ENCODE measurements at regions not wholly inside any gene's neighbourhood (a gene's known extent, or its start where the extent isn't known, plus 50 kb on each side); places are given as distances from the start of the nearest gene placed in this dataset.

GRCh38 chr6:139768196-139768595 is 393.7 kb upstream of the CITED2 start:
- H3K4ac ChIP-seq (ENCODE audit: low read depth in 1 of 2, low read length in 2 of 2) = no peak overlapping the region
- no peak overlapping the region for H2BK15ac ChIP-seq (ENCODE audit: low read depth, poor library complexity, severe bottlenecking)
- no peak for DNase-seq

GRCh38 chr6:139766796-139767195 is 392.3 kb upstream of the CITED2 start:
- H3K4ac ChIP-seq (ENCODE audit: low read depth in 1 of 2, low read length in 2 of 2) = peak overlapping the region in 1 of 2 experiments; percentile 28
- H3K9ac ChIP-seq (ENCODE audit: low read length) = no peak overlapping the region
- no peak overlapping the region for H3K23ac ChIP-seq (ENCODE audit: low read length in 2 of 2)
- H3K79me1 ChIP-seq (replicated peaks; ENCODE audit: low read length, poor library complexity, severe bottlenecking) = no peaks in the 10 kb centered on the region
- H3K4me2 ChIP-seq (ENCODE audit: low read length, poor library complexity, severe bottlenecking) = no peak overlapping the region
- no peak overlapping the region for H2BK5ac ChIP-seq (ENCODE audit: low read depth, low read length, poor library complexity, severe bottlenecking)
- H3K4me3 ChIP-seq (ENCODE audit: insufficient read depth in 1 of 2, low read depth in 1 of 2, low read length in 2 of 2) = no peak overlapping the region
- H2BK15ac ChIP-seq (ENCODE audit: low read depth, poor library complexity, severe bottlenecking) = no peak overlapping the region
- no peak overlapping the region for H2AFZ ChIP-seq (ENCODE audit: low read depth, low read length)
- no peaks in the 10 kb centered on the region for H3K27me3 ChIP-seq (ENCODE audit: control insufficient read depth in 1 of 2, insufficient read depth in 1 of 2, low read length in 2 of 2)
- H3K9me3 ChIP-seq (ENCODE audit: control insufficient read depth, low read length) = no peaks in the 10 kb centered on the region
- no peaks in the 10 kb centered on the region for H3K4me1 ChIP-seq (ENCODE audit: control insufficient read depth, insufficient read depth, low read depth, low read length)
- no peak overlapping the region for H3K27ac ChIP-seq (ENCODE audit: low read length, poor library complexity, severe bottlenecking)
- H2BK12ac ChIP-seq (ENCODE audit: low read length in 2 of 2) = no peak overlapping the region
- no peak overlapping the region for H2BK120ac ChIP-seq (ENCODE audit: low read depth, low read length)
- H3K18ac ChIP-seq (ENCODE audit: low read depth in 1 of 2, low read length in 2 of 2) = peak overlapping the region in 1 of 2 experiments; percentile 24
- H4K8ac ChIP-seq (ENCODE audit: low read length) = no peak overlapping the region
- no peak for DNase-seq
- WGBS = 82% methylated on average over 1 of the region's 2 CpGs
- H3K36me3 ChIP-seq (ENCODE audit: control insufficient read depth in 1 of 2, insufficient read depth in 2 of 2, low read depth in 1 of 2, low read length in 2 of 2) = no peaks in the 10 kb centered on the region
- H3K14ac ChIP-seq (ENCODE audit: low read length in 2 of 2) = no peak overlapping the region
- no peak overlapping the region for H4K91ac ChIP-seq (ENCODE audit: low read length)
- no peak overlapping the region for H2AK5ac ChIP-seq (ENCODE audit: low read length, severe bottlenecking)

More at GRCh38 chr6:139768196-139768595, 393.7 kb upstream of the CITED2 start:
- Histone ChIP-seq H2BK12ac (ENCODE audit: low read length in 2 of 2) (peak overlapping the region in 1 of 2 experiments; percentile 59), H4K91ac (ENCODE audit: low read length) (no peak overlapping the region), H2AFZ (ENCODE audit: low read depth, low read length) (no peak overlapping the region), H3K9ac (ENCODE audit: low read length) (no peak overlapping the region), H3K9me3 (ENCODE audit: control insufficient read depth, low read length) (no peaks in the 10 kb centered on the region), H2BK120ac (ENCODE audit: low read depth, low read length) (no peak overlapping the region), H4K8ac (ENCODE audit: low read length) (no peak overlapping the region), H3K14ac (ENCODE audit: low read length in 2 of 2) (no peak overlapping the region), H3K4me1 (ENCODE audit: control insufficient read depth, insufficient read depth, low read depth, low read length) (no peaks in the 10 kb centered on the region), H3K4me3 (ENCODE audit: insufficient read depth in 1 of 2, low read depth in 1 of 2, low read length in 2 of 2) (no peak overlapping the region), H3K36me3 (ENCODE audit: control insufficient read depth in 1 of 2, insufficient read depth in 2 of 2, low read depth in 1 of 2, low read length in 2 of 2) (no peaks in the 10 kb centered on the region), H3K27ac (ENCODE audit: low read length, poor library complexity, severe bottlenecking) (no peak overlapping the region), H3K79me1 (replicated peaks; ENCODE audit: low read length, poor library complexity, severe bottlenecking) (no peaks in the 10 kb centered on the region), H2BK5ac (ENCODE audit: low read depth, low read length, poor library complexity, severe bottlenecking) (no peak overlapping the region), H3K27me3 (ENCODE audit: control insufficient read depth in 1 of 2, insufficient read depth in 1 of 2, low read length in 2 of 2) (no peaks in the 10 kb centered on the region), H3K4me2 (ENCODE audit: low read length, poor library complexity, severe bottlenecking) (no peak overlapping the region), H3K23ac (ENCODE audit: low read length in 2 of 2) (no peak overlapping the region), H3K18ac (ENCODE audit: low read depth in 1 of 2, low read length in 2 of 2) (peak overlapping the region in 1 of 2 experiments; percentile 37), H2AK5ac (ENCODE audit: low read length, severe bottlenecking) (no peak overlapping the region)

- WGBS = no CpG with 5 or more reads among the region's 2 CpGs
- H3K4me1 ChIP-seq (ENCODE audit: control insufficient read depth, insufficient read depth, low read depth, low read length) = no peaks in the 10 kb centered on the region
Measured at GRCh38 chr6:139765825-139766285, 391.4 kb upstream of the CITED2 start.

GRCh38 chr6:139764498-139764986 is 390.1 kb upstream of the CITED2 start:
- Histone ChIP-seq H2AFZ (ENCODE audit: low read depth, low read length) (no peak overlapping the region), H3K4ac (ENCODE audit: low read depth in 1 of 2, low read length in 2 of 2) (no peak overlapping the region), H3K14ac (ENCODE audit: low read length in 2 of 2) (no peak overlapping the region), H3K4me2 (ENCODE audit: low read length, poor library complexity, severe bottlenecking) (no peak overlapping the region), H2BK5ac (ENCODE audit: low read depth, low read length, poor library complexity, severe bottlenecking) (no peak overlapping the region), H3K4me1 (ENCODE audit: control insufficient read depth, insufficient read depth, low read depth, low read length) (no peaks in the 10 kb centered on the region), H3K4me3 (ENCODE audit: insufficient read depth in 1 of 2, low read depth in 1 of 2, low read length in 2 of 2) (no peak overlapping the region), H3K23ac (ENCODE audit: low read length in 2 of 2) (no peak overlapping the region), H3K79me1 (replicated peaks; ENCODE audit: low read length, poor library complexity, severe bottlenecking) (no peaks in the 10 kb centered on the region), H2BK15ac (ENCODE audit: low read depth, poor library complexity, severe bottlenecking) (no peak overlapping the region), H4K8ac (ENCODE audit: low read length) (no peak overlapping the region), H2BK12ac (ENCODE audit: low read length in 2 of 2) (no peak overlapping the region), H3K9me3 (ENCODE audit: control insufficient read depth, low read length) (no peaks in the 10 kb centered on the region), H2AK5ac (ENCODE audit: low read length, severe bottlenecking) (no peak overlapping the region), H4K91ac (ENCODE audit: low read length) (no peak overlapping the region), H3K36me3 (ENCODE audit: control insufficient read depth in 1 of 2, insufficient read depth in 2 of 2, low read depth in 1 of 2, low read length in 2 of 2) (no peaks in the 10 kb centered on the region), H3K9ac (ENCODE audit: low read length) (peak overlapping the region; percentile 80), H2BK120ac (ENCODE audit: low read depth, low read length) (peak overlapping the region; percentile 19), H3K27ac (ENCODE audit: low read length, poor library complexity, severe bottlenecking) (peak overlapping the region; percentile 96), H3K27me3 (ENCODE audit: control insufficient read depth in 1 of 2, insufficient read depth in 1 of 2, low read length in 2 of 2) (no peaks in the 10 kb centered on the region), H3K18ac (ENCODE audit: low read depth in 1 of 2, low read length in 2 of 2) (peak overlapping the region in 1 of 2 experiments; percentile 64)
- DNase-seq = peak; percentile 94
- WGBS = 0% methylated on average over 2 of the region's 2 CpGs

More at GRCh38 chr6:139765825-139766285, 391.4 kb upstream of the CITED2 start:
- Histone ChIP-seq H3K4me3 (ENCODE audit: insufficient read depth in 1 of 2, low read depth in 1 of 2, low read length in 2 of 2) (no peak overlapping the region), H2BK15ac (ENCODE audit: low read depth, poor library complexity, severe bottlenecking) (no peak overlapping the region), H3K36me3 (ENCODE audit: control insufficient read depth in 1 of 2, insufficient read depth in 2 of 2, low read depth in 1 of 2, low read length in 2 of 2) (no peaks in the 10 kb centered on the region), H3K4ac (ENCODE audit: low read depth in 1 of 2, low read length in 2 of 2) (no peak overlapping the region), H3K79me1 (replicated peaks; ENCODE audit: low read length, poor library complexity, severe bottlenecking) (no peaks in the 10 kb centered on the region), H3K4me2 (ENCODE audit: low read length, poor library complexity, severe bottlenecking) (no peak overlapping the region), H3K9me3 (ENCODE audit: control insufficient read depth, low read length) (no peaks in the 10 kb centered on the region), H3K14ac (ENCODE audit: low read length in 2 of 2) (no peak overlapping the region), H3K18ac (ENCODE audit: low read depth in 1 of 2, low read length in 2 of 2) (no peak overlapping the region), H2BK12ac (ENCODE audit: low read length in 2 of 2) (no peak overlapping the region), H2AK5ac (ENCODE audit: low read length, severe bottlenecking) (peak overlapping the region; percentile 69), H3K23ac (ENCODE audit: low read length in 2 of 2) (no peak overlapping the region), H3K27ac (ENCODE audit: low read length, poor library complexity, severe bottlenecking) (peak overlapping the region; percentile 47), H4K91ac (ENCODE audit: low read length) (no peak overlapping the region), H2BK120ac (ENCODE audit: low read depth, low read length) (peak overlapping the region; percentile 34), H2AFZ (ENCODE audit: low read depth, low read length) (no peak overlapping the region), H3K27me3 (ENCODE audit: control insufficient read depth in 1 of 2, insufficient read depth in 1 of 2, low read length in 2 of 2) (no peaks in the 10 kb centered on the region), H3K9ac (ENCODE audit: low read length) (no peak overlapping the region), H4K8ac (ENCODE audit: low read length) (no peak overlapping the region), H2BK5ac (ENCODE audit: low read depth, low read length, poor library complexity, severe bottlenecking) (no peak overlapping the region)
- peak; percentile 49 for DNase-seq
